GM12891 (cell line): ENCODE measurements at regions not wholly inside any gene's neighbourhood (a gene's known extent, or its start where the extent isn't known, plus 50 kb on each side); places are given as distances from the start of the nearest gene placed in this dataset.

Source experiments
- POLR2A ChIP-seq: IDR thresholded peaks from 2 replicates; pipeline ENCODE4 v1.6.1; 2011; ENCODE audit warnings: low read depth, low read length, control low read depth
- POLR2AphosphoS5 ChIP-seq: IDR thresholded peaks from 2 replicates; pipeline ENCODE4 v1.6.1; 2011; ENCODE audit warnings: low read depth, low read length, control low read depth
- TAF1 ChIP-seq: IDR thresholded peaks from 2 replicates; pipeline ENCODE4 v1.6.1; 2011; ENCODE audit warnings: low read depth, low read length, control low read depth

GRCh38 chr9:13790055-13790454 lies 510.6 kb upstream of the MPDZ start:
- no peak for TF ChIP-seq POLR2A
- no peak for TF ChIP-seq TAF1
- TF ChIP-seq POLR2AphosphoS5: no peak
